ENCODE measurements at regions not wholly inside any gene's neighbourhood (a gene's known extent, or its start where the extent isn't known, plus 50 kb on each side); places are given as distances from the start of the nearest gene placed in this dataset.

DNA sequence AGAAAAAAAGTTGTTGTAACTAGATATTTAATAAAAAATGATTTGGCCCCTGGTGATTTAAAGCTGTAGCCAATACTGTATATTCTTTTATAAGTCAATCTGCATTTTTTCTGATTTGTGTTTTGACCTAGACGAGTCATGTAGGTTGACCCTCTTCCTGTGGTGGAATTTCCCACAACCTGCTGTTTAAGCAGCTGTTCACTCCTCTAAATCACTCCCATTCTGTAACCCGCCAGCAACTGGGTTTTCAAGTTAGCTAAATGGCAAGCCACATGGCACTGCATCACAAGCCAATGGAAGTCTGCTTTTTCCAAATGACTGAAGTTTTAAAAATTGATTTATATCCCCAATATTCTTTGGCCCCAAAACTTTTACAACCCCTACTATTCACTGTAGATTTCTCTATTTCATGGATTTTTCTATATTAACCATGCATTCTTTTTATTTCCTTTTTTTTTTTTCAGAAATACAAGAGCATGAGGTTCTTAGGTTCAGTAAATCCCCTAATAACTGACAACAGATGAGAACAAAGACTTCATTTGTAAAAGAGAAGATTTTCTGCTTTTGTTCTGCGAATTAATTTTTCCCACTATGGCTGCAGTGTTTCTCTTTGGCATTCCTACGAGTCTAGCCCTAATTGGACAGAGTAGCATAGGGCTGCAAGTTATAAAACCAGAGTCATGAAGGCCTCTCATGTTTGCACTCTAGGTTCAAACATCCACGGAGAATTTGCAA is 184.5 kb upstream of the TLE4 start:
- CTCF ChIA-PET (ENCODE audit: partially characterized antibody), result no interaction called here
- H3K4me2 ChIP-seq (ENCODE audit: insufficient read depth in 1 of 2, low read depth in 2 of 2, low read length in 2 of 2), result no peak overlapping the region
- H2BK15ac ChIP-seq (ENCODE audit: low read length), result no peak overlapping the region
- TF ChIP-seq CEBPB (IDR thresholded peaks at IDR 0.05; ENCODE audit: low read depth, low read length) (no peak), CREB1 (IDR thresholded peaks at IDR 0.05) (no peak), SAP30 (IDR thresholded peaks at IDR 0.05; ENCODE audit: insufficient read depth, insufficient replicate concordance, low read length) (no peak), POLR2A (IDR thresholded peaks at IDR 0.05; ENCODE audit: control extremely low read depth in 1 of 2, low read depth in 2 of 2, low read length in 2 of 2) (no peak), RBBP5 (IDR thresholded peaks at IDR 0.05; ENCODE audit: borderline replicate concordance, low read depth, low read length) (no peak), BRCA1 (IDR thresholded peaks at IDR 0.05; ENCODE audit: low read depth, low read length) (no peak), SIRT6 (IDR thresholded peaks at IDR 0.05; ENCODE audit: low read length) (no peak), NRF1 (IDR thresholded peaks at IDR 0.05; ENCODE audit: low read depth, low read length) (no peak), CHD1 (IDR thresholded peaks at IDR 0.05; ENCODE audit: low read depth, low read length) (no peak), BCL11A (IDR thresholded peaks at IDR 0.05; ENCODE audit: low read depth in 2 of 2, low read length in 2 of 2) (no peak), GTF2F1 (IDR thresholded peaks at IDR 0.05; ENCODE audit: borderline replicate concordance, low read depth, low read length) (no peak), SIX5 (IDR thresholded peaks at IDR 0.05; ENCODE audit: low read depth, low read length) (no peak), TAF1 (IDR thresholded peaks at IDR 0.05; ENCODE audit: low read depth, low read length) (no peak), SP4 (IDR thresholded peaks at IDR 0.05; ENCODE audit: low read length) (no peak), YY1 (IDR thresholded peaks at IDR 0.05; ENCODE audit: low read depth, low read length) (no peak)
- DNase-seq (ENCODE audit: low read depth in 1 of 2, low spot score in 2 of 2) (no peak), FAIRE-seq (no peak)
- no peak overlapping the region for H3K9ac ChIP-seq (replicated peaks in 1 of 4; ENCODE audit: extremely low read depth in 1 of 4, low read depth in 3 of 4, low read length in 3 of 4)
- no peaks in the 10 kb centered on the region for H3K79me2 ChIP-seq (ENCODE audit: control insufficient read depth in 1 of 2, insufficient read depth in 2 of 2, low read length in 2 of 2)
- no peaks in the 10 kb centered on the region for H3K36me3 ChIP-seq (ENCODE audit: control insufficient read depth in 2 of 4, insufficient read depth in 4 of 4, low read length in 3 of 4)
- no peaks in the 10 kb centered on the region for H3K9me3 ChIP-seq (ENCODE audit: insufficient read depth in 2 of 2, low read depth in 1 of 2, low read length in 1 of 2)
- no peak overlapping the region for H3K4ac ChIP-seq (replicated peaks; ENCODE audit: insufficient read length, low read depth, low read length)
- H2AK5ac ChIP-seq (ENCODE audit: low read depth, low read length), result no peak overlapping the region
- no peak overlapping the region for H3K27ac ChIP-seq (ENCODE audit: low read depth, low read length)
- H4K20me1 ChIP-seq (replicated peaks in 1 of 2; ENCODE audit: control insufficient read depth in 1 of 2, insufficient read depth in 2 of 2, low read length in 2 of 2), result no peaks in the 10 kb centered on the region
- H3K23me2 ChIP-seq (ENCODE audit: low read depth, low read length), result no peaks in the 10 kb centered on the region
- no peak overlapping the region for H2BK5ac ChIP-seq (ENCODE audit: low read depth, low read length)
- no peak overlapping the region for H2BK12ac ChIP-seq (ENCODE audit: low read depth, low read length)
- no peak overlapping the region for H3K14ac ChIP-seq (ENCODE audit: insufficient read length)
- H4K5ac ChIP-seq (ENCODE audit: insufficient read length, low read depth, low read length), result no peak overlapping the region
- no peaks in the 10 kb centered on the region for H3K27me3 ChIP-seq (replicated peaks in 1 of 4; ENCODE audit: control insufficient read depth in 3 of 4, extremely low read depth in 1 of 4, insufficient read depth in 3 of 4, low read length in 3 of 4)
- POLR2A ChIA-PET (ENCODE audit: partially characterized antibody), result no interaction called here
- H4K91ac ChIP-seq (replicated peaks; ENCODE audit: insufficient read length, low read length), result no peak overlapping the region
- H3K4me3 ChIP-seq (ENCODE audit: extremely low read depth in 1 of 4, insufficient read depth in 2 of 4, low read depth in 3 of 4, low read length in 4 of 4), result no peak overlapping the region
- no peak overlapping the region for H3K23ac ChIP-seq (ENCODE audit: insufficient read length)
- no peaks in the 10 kb centered on the region for H3K79me1 ChIP-seq (ENCODE audit: low read depth, low read length)
- H3K18ac ChIP-seq (ENCODE audit: extremely low read depth, low read length), result no peak overlapping the region
- H2BK20ac ChIP-seq (ENCODE audit: low read length), result no peak overlapping the region
- 92% methylated on average over 5 of the region's 5 CpGs; no CpG with 5 or more reads in 1 of the 2 experiments for WGBS, 2 experiments (ENCODE audit: extremely low coverage in 1 of 2, insufficient coverage in 1 of 2, insufficient read length in 1 of 2, insufficient replicate concordance in 2 of 2, low coverage in 1 of 2, low lambda C conversion rate in 2 of 2, missing lambda C conversion rate in 1 of 2)
- H4K8ac ChIP-seq (ENCODE audit: extremely low read depth, insufficient read depth, low read length), result no peak overlapping the region
- no peak overlapping the region for H2AFZ ChIP-seq (ENCODE audit: low read length)
- no peaks in the 10 kb centered on the region for H3K4me1 ChIP-seq (replicated peaks in 1 of 4; ENCODE audit: control insufficient read depth in 3 of 4, insufficient read depth in 4 of 4, low read length in 3 of 4)
- no peak overlapping the region for H2BK120ac ChIP-seq (replicated peaks; ENCODE audit: low read depth, low read length)
- H3K56ac ChIP-seq (replicated peaks; ENCODE audit: insufficient read length, low read depth, low read length), result no peak overlapping the region
